Suprapubic skin (tissue), 4 donors: ENCODE measurements at regions not wholly inside any gene's neighbourhood (a gene's known extent, or its start where the extent isn't known, plus 50 kb on each side); places are given as distances from the start of the nearest gene placed in this dataset.

Source experiments
- DNase-seq, 2 donors: peaks; one replicate each; pipeline ENCODE4 v3.0.0-alpha.2; 2019; ENCODE audit warnings: low spot score in 2 of 2
- H3K27ac ChIP-seq: fragments of 200-600 bp; sonication (generic); one replicate; pipeline ENCODE4 v1.5.1; 2019
- H3K27me3 ChIP-seq: fragments of 200-600 bp; sonication (generic); one replicate; pipeline ENCODE4 v1.5.1; 2019
- H3K36me3 ChIP-seq: fragments of 200-600 bp; sonication (generic); one replicate; pipeline ENCODE4 v1.5.1; 2019
- H3K4me1 ChIP-seq: fragments of 200-600 bp; sonication (generic); one replicate; pipeline ENCODE4 v1.5.1; 2019
- H3K4me3 ChIP-seq: fragments of 200-600 bp; sonication (generic); one replicate; pipeline ENCODE4 v1.5.1; 2019; ENCODE audit warnings: mild to moderate bottlenecking
- H3K9me3 ChIP-seq: fragments of 200-600 bp; sonication (generic); one replicate; pipeline ENCODE4 v1.5.1; 2019
- CTCF ChIP-seq, 2 donors: fragments of 200-600 bp in 1 of 2; fragments of 450-650 bp in 1 of 2; sonication (generic) in 1 of 2; IDR thresholded peaks; one replicate each; pipeline ENCODE4 v1.5.1; 2016 to 2019; ENCODE audit warnings: antibody characterized with exemption in 2 of 2, mild to moderate bottlenecking in 1 of 2, moderate library complexity in 1 of 2
- EP300 ChIP-seq: sonication (generic); formaldehyde crosslinking; IDR thresholded peaks from one replicate; pipeline ENCODE4 v1.6.1; 2017; ENCODE audit warnings: antibody characterized with exemption
- POLR2A ChIP-seq, 2 donors: fragments of 450-650 bp; IDR thresholded peaks; one replicate each; pipeline ENCODE4 v1.6.1; 2017; ENCODE audit warnings: antibody characterized with exemption in 2 of 2, mild to moderate bottlenecking in 2 of 2, moderate library complexity in 2 of 2
- POLR2AphosphoS5 ChIP-seq, 3 donors: sonication (generic); formaldehyde crosslinking; IDR thresholded peaks; one replicate each; pipeline ENCODE4 v1.6.1; 2017; ENCODE audit warnings: antibody characterized with exemption in 3 of 3
- WGBS: methylation state at CpG from one replicate; pipeline ENCODE4 v1.1.5; 2018; 5-methylcytosine and 5-hydroxymethylcytosine counted together

DNA sequence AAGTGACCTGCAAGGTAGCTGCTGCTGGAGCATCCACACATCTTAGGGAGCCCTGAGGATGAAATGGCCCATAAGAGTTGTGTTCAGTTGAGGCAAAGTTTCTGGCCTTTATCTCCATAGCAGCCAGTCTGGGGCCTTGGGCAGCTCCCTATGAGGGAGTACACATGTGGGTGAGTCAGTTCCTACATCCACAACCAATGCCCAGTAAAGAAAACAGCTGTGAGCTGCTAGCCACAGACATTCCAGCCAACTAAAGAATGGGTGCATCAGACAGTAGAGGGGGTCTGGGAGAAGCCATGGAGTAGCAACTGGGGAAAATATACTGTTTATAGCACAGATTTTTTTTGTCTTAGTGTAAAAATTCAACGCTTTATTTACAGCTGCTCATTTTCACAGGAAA, 720.7 kb downstream of the TLE1 start:
- WGBS, result 93% methylated on average over 1 of the region's 1 CpG
- no peak for DNase-seq
- H3K9me3 ChIP-seq, result no peaks in the 10 kb centered on the region
- no peak overlapping the region for H3K4me3 ChIP-seq
- no peaks in the 10 kb centered on the region for H3K36me3 ChIP-seq
- no peaks in the 10 kb centered on the region for H3K4me1 ChIP-seq
- H3K27ac ChIP-seq, result no peak overlapping the region
- H3K27me3 ChIP-seq, result no peaks in the 10 kb centered on the region
- TF ChIP-seq CTCF (IDR thresholded peaks at IDR 0.05) (no peak), POLR2A (IDR thresholded peaks at IDR 0.05) (no peak), EP300 (no peak), POLR2AphosphoS5 (IDR thresholded peaks at IDR 0.05) (no peak)

GRCh38 chr9:80964914-80965313, 724.4 kb downstream of the TLE1 start:
- no peaks in the 10 kb centered on the region for H3K9me3 ChIP-seq
- no peak overlapping the region for H3K4me3 ChIP-seq
- H3K4me1 ChIP-seq, result no peaks in the 10 kb centered on the region
- no peak overlapping the region for H3K27ac ChIP-seq
- WGBS, result 87% methylated on average over 2 of the region's 2 CpGs
- no peak for DNase-seq
- no peaks in the 10 kb centered on the region for H3K27me3 ChIP-seq
- no peak for TF ChIP-seq POLR2AphosphoS5 (IDR thresholded peaks at IDR 0.05)
- TF ChIP-seq CTCF (IDR thresholded peaks at IDR 0.05), result no peak
- no peak for TF ChIP-seq POLR2A (IDR thresholded peaks at IDR 0.05)
- TF ChIP-seq EP300, result no peak
- H3K36me3 ChIP-seq, result no peaks in the 10 kb centered on the region

DNA sequence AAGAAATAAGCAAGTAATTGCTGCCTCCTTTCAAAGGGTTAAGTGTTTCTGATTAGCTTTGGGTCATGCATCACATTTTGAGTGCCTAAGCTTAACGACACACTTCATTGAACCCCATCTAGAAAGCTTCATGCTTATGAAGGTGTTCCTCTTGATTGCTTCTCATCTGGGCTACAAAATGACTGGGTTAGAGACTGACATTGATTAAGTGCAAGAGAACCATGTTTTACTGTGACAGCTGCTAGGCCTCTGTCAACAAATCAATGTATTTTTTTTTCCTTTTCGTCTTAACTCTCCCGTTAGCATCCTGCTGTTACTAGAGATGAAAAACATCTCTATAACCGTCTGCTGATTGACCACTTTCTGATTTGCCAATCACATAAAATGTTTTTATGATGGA, 725.0 kb downstream of the TLE1 start:
- no peak overlapping the region for H3K4me3 ChIP-seq
- TF ChIP-seq CTCF (IDR thresholded peaks at IDR 0.05), result no peak
- no peak for TF ChIP-seq POLR2A (IDR thresholded peaks at IDR 0.05)
- TF ChIP-seq POLR2AphosphoS5 (IDR thresholded peaks at IDR 0.05), result no peak
- no peak for TF ChIP-seq EP300
- H3K27me3 ChIP-seq, result no peaks in the 10 kb centered on the region
- no peaks in the 10 kb centered on the region for H3K9me3 ChIP-seq
- no peak overlapping the region for H3K27ac ChIP-seq
- no peak for DNase-seq
- H3K36me3 ChIP-seq, result no peaks in the 10 kb centered on the region
- no peaks in the 10 kb centered on the region for H3K4me1 ChIP-seq
- WGBS, result 75% methylated on average over 4 of the region's 4 CpGs

- 83% methylated on average over 3 of the region's 3 CpGs for WGBS
- Histone ChIP-seq H3K9me3 (no peaks in the 10 kb centered on the region), H3K36me3 (no peaks in the 10 kb centered on the region), H3K27ac (no peak overlapping the region), H3K4me3 (no peak overlapping the region), H3K27me3 (no peaks in the 10 kb centered on the region), H3K4me1 (no peaks in the 10 kb centered on the region)
- TF ChIP-seq POLR2A (IDR thresholded peaks at IDR 0.05), result no peak
- no peak for TF ChIP-seq CTCF (IDR thresholded peaks at IDR 0.05)
- TF ChIP-seq POLR2AphosphoS5 (IDR thresholded peaks at IDR 0.05), result no peak
- TF ChIP-seq EP300, result no peak
- no peak for DNase-seq
Observed at GRCh38 chr9:80957801-80958200, 731.5 kb downstream of the TLE1 start.

- H3K27me3 ChIP-seq, result no peaks in the 10 kb centered on the region
- no peak for DNase-seq
- no peaks in the 10 kb centered on the region for H3K9me3 ChIP-seq
- 78% methylated on average over 2 of the region's 2 CpGs for WGBS
- TF ChIP-seq POLR2A (IDR thresholded peaks at IDR 0.05), result no peak
- TF ChIP-seq CTCF (IDR thresholded peaks at IDR 0.05), result no peak
- TF ChIP-seq EP300, result no peak
- H3K27ac ChIP-seq, result no peak overlapping the region
- H3K36me3 ChIP-seq, result no peaks in the 10 kb centered on the region
- no peaks in the 10 kb centered on the region for H3K4me1 ChIP-seq
- H3K4me3 ChIP-seq, result no peak overlapping the region
Observed at GRCh38 chr9:80954521-80954920, 734.8 kb downstream of the TLE1 start.
